GM21447 (cell line): ENCODE measurements at regions not wholly inside any gene's neighbourhood (a gene's known extent, or its start where the extent isn't known, plus 50 kb on each side); places are given as distances from the start of the nearest gene placed in this dataset.

Source experiments
- ATAC-seq: cut with Tn5 transposase; IDR thresholded peaks from one replicate; pipeline ENCODE4 v1.9.1; 2021; ENCODE audit not compliant: unreplicated experiment

GRCh38 chr6:53744321-53744720, 50.5 kb upstream of the LRRC1 start:
- ATAC-seq: no peak

- ATAC-seq: no peak
These were observed 53.6 kb upstream of the LRRC1 start for GRCh38 chr6:53741034-53741823.

GRCh38 chr6:53737746-53738145, 57.1 kb upstream of the LRRC1 start:
- no peak for ATAC-seq

- no peak for ATAC-seq
These were observed 58.9 kb upstream of the LRRC1 start for GRCh38 chr6:53735896-53736295.

- ATAC-seq: peak; percentile 63
These were observed 60.1 kb upstream of the LRRC1 start for GRCh38 chr6:53734473-53735299.

DNA sequence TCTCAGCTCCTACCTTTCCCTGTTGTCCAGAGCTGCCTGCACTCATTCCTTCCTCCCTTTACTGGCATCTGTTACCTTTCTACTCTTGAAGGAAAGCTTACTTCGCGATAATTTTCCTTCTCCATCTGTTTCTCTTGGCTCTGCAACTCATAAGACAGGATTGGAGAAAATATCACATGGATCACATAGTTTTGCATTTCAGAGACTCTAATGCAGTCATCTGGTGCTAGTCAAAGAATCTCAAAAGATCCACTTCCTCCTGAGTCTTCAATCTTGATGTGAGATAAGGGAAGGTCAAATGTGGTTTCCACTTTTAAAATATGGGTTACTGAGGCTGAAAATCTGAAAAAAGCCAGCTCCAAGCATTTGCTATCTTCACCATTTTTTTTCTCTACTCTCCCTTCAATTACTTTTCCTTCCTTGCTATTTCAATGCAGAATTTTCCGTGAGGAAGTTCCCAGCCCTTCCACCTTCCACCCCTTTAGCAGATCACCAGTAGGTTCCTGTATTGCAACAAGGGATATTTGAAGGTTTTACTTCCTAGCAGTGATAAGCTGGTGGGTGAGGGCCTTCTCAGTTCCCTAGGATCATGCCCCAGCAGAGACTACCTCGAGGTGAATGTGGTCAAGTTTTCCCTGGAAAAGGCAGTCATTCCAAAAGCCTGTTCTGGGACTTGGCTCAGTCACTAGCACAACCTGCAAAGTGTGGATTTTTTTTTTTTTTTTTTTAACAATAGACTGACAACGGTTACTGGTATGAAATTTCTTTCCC, 62.8 kb upstream of the LRRC1 start:
- ATAC-seq: no peak

DNA sequence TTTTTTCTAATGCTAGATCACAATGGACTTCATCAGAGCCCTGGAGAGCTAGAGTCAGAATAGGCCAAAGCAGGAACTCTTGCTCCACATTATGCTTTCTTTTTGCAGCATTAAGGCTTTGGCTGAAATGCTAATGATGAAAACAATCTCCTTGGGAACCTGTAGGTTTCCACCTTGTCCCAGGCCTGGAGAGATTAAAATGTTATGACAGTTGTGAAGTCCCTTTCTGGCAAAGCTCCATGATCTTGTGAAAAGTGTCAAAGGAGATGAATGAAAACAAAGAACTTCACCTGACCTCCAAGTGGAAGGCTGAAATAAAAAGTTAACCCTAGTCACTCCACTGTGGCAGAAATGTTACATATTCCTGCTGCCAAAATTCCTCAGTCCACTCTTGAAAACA, 64.0 kb upstream of the LRRC1 start:
- no peak for ATAC-seq

GRCh38 chr6:53728570-53729194, 63.1 kb upstream of the KLHL31 start:
- peak; percentile 64 for ATAC-seq

GRCh38 chr6:53727748-53728147, 62.2 kb upstream of the KLHL31 start:
- ATAC-seq: no peak

- peak; percentile 71 for ATAC-seq
These were observed 60.4 kb upstream of the KLHL31 start for GRCh38 chr6:53725791-53726575.

DNA sequence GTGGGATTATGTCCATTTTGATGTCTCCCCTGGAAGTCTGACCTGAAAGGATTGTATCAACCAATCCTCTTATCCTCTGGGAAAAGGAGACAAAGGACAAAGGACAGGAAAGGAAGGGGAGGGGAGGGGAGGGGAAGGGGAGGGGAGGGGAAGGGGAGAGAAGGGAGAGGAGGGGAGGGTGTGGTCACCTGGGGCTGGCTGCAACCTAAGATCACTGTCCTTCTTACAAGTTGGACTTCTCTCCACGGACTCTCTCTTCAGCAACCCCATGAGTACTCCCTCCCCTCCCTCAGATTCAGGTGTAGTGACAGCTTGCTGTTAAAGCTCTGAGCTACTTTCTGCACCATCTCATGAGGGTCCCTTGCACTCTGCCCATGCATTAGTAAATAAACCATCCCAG, 58.9 kb upstream of the KLHL31 start:
- no peak for ATAC-seq

DNA sequence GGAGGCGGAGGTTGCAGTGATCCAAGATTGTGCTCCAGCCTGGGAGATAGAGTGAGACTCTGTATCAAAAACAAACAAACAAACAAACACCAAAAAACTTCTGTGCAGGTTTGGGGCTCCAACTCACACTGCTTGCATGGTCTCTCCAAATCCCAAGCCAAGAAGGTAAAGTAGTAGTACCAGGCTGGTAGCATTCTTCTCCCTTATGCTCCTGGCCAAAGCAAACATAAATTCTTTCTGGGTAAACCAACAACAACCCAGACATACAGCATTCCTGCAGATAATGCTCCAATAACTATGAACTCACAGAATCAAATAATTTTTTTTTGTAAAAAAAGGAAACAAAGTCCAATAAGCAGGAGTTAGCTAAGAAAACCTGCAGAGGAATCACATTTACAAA, 57.8 kb upstream of the KLHL31 start:
- ATAC-seq: no peak

DNA sequence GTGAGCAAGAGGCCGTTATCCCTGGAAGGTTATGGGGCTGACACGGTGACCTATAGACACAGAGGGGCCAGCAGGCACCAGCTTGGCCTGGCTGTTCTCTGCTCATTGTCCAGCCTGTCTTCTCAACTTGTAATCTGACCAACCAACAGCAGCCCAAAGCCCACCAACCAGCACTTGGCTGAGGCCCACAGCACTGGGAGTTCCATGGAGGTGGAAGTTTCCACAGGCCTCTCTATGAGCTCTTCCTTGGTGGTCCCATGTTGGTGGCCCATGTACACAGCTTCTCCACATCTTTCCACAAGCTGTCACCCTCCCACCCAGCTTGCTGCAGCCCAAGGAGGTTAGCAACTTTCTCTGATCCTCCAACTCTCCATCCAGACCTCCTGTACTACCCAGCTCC, 56.2 kb upstream of the KLHL31 start:
- ATAC-seq: no peak

GRCh38 chr6:53718597-53719460, 53.3 kb upstream of the KLHL31 start:
- peak; percentile 99 for ATAC-seq

DNA sequence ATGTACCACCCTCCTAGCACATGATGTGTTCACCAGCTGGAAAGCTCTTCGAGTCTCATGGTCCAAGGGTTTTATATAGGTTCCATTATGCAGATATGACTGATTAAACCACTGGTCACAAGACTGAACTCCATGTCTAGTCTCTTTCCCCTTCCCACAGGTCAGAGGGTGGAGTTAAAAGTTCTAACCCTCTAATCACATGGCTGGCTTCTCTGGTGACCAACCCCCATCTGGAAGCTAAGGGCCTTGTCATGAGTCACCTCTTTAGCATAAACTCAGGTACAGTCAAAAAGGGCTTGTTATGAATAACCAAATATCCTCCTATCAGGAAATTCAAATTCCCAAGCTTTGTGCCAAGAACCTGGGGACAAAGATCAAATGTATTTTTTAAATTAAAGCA, 52.0 kb upstream of the KLHL31 start:
- ATAC-seq: no peak

GRCh38 chr6:53715434-53715833, 49.9 kb upstream of the KLHL31 start:
- ATAC-seq: no peak
